ENCODE measurements at regions not wholly inside any gene's neighbourhood (a gene's known extent, or its start where the extent isn't known, plus 50 kb on each side); places are given as distances from the start of the nearest gene placed in this dataset.

DNA sequence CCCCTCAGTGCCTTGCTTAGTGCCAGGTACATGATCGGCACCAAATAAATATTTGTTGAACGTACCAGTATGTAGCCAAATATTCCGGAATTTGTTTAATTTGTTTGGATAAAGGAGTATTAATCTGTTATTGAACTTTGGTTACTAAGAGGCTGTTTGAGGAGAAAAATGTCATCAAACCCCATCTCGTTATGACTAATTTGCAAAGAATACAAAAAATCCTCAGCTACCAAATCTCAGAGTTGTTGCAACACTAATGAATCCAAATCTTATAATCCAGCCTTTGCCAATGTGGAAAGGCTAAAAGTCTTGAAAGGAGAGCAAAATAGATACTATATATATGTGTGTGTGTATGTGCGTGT is 79.5 kb downstream of the KLF5 start:
- peaks cover 15% of the 10 kb centered on the region for H3K4me1 ChIP-seq (ENCODE audit: control insufficient read depth, insufficient read depth, low read length)
- no peaks in the 10 kb centered on the region for H3K36me3 ChIP-seq (ENCODE audit: control insufficient read depth, insufficient read depth, low read length)
- no peaks in the 10 kb centered on the region for H3K27me3 ChIP-seq (ENCODE audit: control insufficient read depth, insufficient read depth, low read length, poor library complexity, severe bottlenecking)
- H3K9me3 ChIP-seq (ENCODE audit: control insufficient read depth, low read length), result no peaks in the 10 kb centered on the region
- no peak overlapping the region for H3K4me3 ChIP-seq (ENCODE audit: insufficient read depth, low read depth, low read length)
- H3K27ac ChIP-seq (ENCODE audit: insufficient read depth, low read depth, low read length, poor library complexity, severe bottlenecking), result no peak overlapping the region
- 97 to 98% methylated on average over 3 to 4 of the region's 5 CpGs for WGBS, 2 experiments

DNA sequence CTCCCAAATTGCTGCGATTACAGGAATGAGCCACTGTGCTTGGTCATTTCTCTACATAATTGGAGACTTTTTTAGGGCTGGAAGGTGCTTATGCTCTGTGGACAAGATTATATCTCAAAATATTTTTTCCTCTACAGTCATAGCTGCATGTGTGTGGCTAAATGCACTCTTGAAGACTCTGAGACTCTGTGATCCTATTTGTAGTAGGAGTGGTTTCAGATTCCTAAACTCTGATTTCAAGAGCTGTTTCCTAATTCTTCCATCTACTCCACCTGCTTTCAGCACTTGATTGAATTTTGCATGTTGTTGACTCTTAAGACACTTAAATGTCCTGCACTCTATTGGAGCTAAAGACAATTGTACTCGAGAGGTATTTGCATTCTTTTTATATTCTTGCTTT is 78.0 kb downstream of the KLF5 start:
- 92% methylated on average over 2 of the region's 2 CpGs for WGBS, 2 experiments
- H3K27ac ChIP-seq (ENCODE audit: insufficient read depth, low read depth, low read length, poor library complexity, severe bottlenecking), result no peak overlapping the region
- no peaks in the 10 kb centered on the region for H3K9me3 ChIP-seq (ENCODE audit: control insufficient read depth, low read length)
- H3K4me3 ChIP-seq (ENCODE audit: insufficient read depth, low read depth, low read length), result no peak overlapping the region
- no peaks in the 10 kb centered on the region for H3K27me3 ChIP-seq (ENCODE audit: control insufficient read depth, insufficient read depth, low read length, poor library complexity, severe bottlenecking)
- H3K4me1 ChIP-seq (ENCODE audit: control insufficient read depth, insufficient read depth, low read length), result peaks cover 11% of the 10 kb centered on the region
- no peaks in the 10 kb centered on the region for H3K36me3 ChIP-seq (ENCODE audit: control insufficient read depth, insufficient read depth, low read length)

DNA sequence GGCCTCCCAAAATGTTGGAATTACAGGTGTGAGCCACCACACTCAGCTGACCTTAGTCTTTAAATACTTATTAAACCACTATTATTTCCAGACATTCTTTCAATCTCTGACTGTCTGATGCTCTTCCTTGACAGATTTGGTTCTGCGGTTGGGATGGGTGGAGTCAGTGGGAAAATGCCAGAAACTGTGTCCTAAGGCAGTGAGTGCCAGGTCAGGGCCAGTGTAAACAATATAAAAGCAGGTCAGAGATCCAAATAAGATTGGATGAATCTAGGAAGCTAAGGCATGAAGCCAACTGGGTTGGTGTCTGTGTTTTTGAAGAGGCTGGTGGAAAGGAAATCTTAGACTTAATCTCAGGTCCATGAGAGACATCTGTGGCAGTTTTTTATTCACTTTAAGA is 74.7 kb downstream of the KLF5 start:
- H3K36me3 ChIP-seq (ENCODE audit: control insufficient read depth, insufficient read depth, low read length), result no peaks in the 10 kb centered on the region
- H3K4me3 ChIP-seq (ENCODE audit: insufficient read depth, low read depth, low read length), result no peak overlapping the region
- peaks cover 1% of the 10 kb centered on the region for H3K4me1 ChIP-seq (ENCODE audit: control insufficient read depth, insufficient read depth, low read length)
- no peaks in the 10 kb centered on the region for H3K9me3 ChIP-seq (ENCODE audit: control insufficient read depth, low read length)
- WGBS, 2 experiments, result 87 to 90% methylated on average over 1 of the region's 1 CpG
- no peaks in the 10 kb centered on the region for H3K27me3 ChIP-seq (ENCODE audit: control insufficient read depth, insufficient read depth, low read length, poor library complexity, severe bottlenecking)
- H3K27ac ChIP-seq (ENCODE audit: insufficient read depth, low read depth, low read length, poor library complexity, severe bottlenecking), result no peak overlapping the region

DNA sequence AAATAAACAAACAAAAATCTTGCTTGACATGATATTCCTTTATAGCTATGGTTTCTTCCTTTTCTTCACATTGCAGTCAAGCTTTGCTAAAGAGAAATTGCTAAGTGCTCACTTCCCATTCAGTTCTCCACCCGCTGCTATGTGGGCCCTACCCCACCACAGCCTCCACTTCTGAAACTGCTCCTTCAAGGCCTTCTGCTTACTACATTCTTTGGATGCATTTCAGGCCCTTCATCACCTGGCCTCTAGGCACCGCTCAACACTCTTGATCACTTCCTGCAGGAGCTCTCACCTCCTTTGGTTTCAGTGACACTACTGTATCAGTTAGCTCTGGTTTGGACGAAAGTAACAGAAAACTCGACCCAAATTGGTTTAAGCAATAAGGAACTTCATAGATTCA is 72.4 kb downstream of the KLF5 start:
- H3K4me3 ChIP-seq (ENCODE audit: insufficient read depth, low read depth, low read length), result no peak overlapping the region
- no peaks in the 10 kb centered on the region for H3K27me3 ChIP-seq (ENCODE audit: control insufficient read depth, insufficient read depth, low read length, poor library complexity, severe bottlenecking)
- H3K36me3 ChIP-seq (ENCODE audit: control insufficient read depth, insufficient read depth, low read length), result no peaks in the 10 kb centered on the region
- H3K27ac ChIP-seq (ENCODE audit: insufficient read depth, low read depth, low read length, poor library complexity, severe bottlenecking), result no peak overlapping the region
- WGBS, 2 experiments, result 88 to 95% methylated on average over 4 of the region's 4 CpGs
- H3K9me3 ChIP-seq (ENCODE audit: control insufficient read depth, low read length), result no peaks in the 10 kb centered on the region
- H3K4me1 ChIP-seq (ENCODE audit: control insufficient read depth, insufficient read depth, low read length), result no peaks in the 10 kb centered on the region

DNA sequence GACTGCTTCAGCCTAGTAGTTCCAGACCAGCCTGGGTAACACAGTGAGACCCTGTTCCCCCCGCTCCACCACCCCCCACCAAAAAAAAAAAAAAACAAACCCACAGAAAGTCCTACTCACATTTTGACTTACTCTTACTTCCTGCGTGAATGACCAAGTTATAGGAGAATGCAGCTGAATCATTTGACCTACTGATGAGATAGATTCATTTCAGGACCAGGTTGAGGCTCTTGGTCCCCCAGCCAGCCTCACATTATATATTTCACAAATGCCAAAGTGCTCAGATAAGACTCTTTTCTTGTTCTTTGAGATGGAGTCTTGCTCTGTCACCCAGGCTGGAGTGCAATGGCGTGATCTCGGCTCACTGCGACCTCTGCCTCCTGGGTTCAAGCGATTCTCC is 70.2 kb downstream of the KLF5 start:
- no peaks in the 10 kb centered on the region for H3K4me1 ChIP-seq (ENCODE audit: control insufficient read depth, insufficient read depth, low read length)
- no peaks in the 10 kb centered on the region for H3K9me3 ChIP-seq (ENCODE audit: control insufficient read depth, low read length)
- no peak overlapping the region for H3K27ac ChIP-seq (ENCODE audit: insufficient read depth, low read depth, low read length, poor library complexity, severe bottlenecking)
- H3K27me3 ChIP-seq (ENCODE audit: control insufficient read depth, insufficient read depth, low read length, poor library complexity, severe bottlenecking), result no peaks in the 10 kb centered on the region
- no peak overlapping the region for H3K4me3 ChIP-seq (ENCODE audit: insufficient read depth, low read depth, low read length)
- 87 to 97% methylated on average over 6 of the region's 6 CpGs for WGBS, 2 experiments
- no peaks in the 10 kb centered on the region for H3K36me3 ChIP-seq (ENCODE audit: control insufficient read depth, insufficient read depth, low read length)

All from ectodermal cell (in vitro differentiated cells).